RWPE1 (cell line): ENCODE measurements at regions not wholly inside any gene's neighbourhood (a gene's known extent, or its start where the extent isn't known, plus 50 kb on each side); places are given as distances from the start of the nearest gene placed in this dataset.

Experiments
- CTCF ChIA-PET: fragments of 350-600 bp; sonication (Branson Sonifier 250); formaldehyde crosslinking; extraction: SDS; loops from one replicate; lab custom pipeline; 2021; lab: Yijun Ruan, JAX
- POLR2A ChIA-PET: fragments of 400-600 bp; formaldehyde crosslinking; extraction: SDS; loops from one replicate; lab custom pipeline; 2020; ENCODE audit warnings: antibody characterized with exemption; ENCODE audit not compliant: low non-redundant PET; lab: Yijun Ruan, JAX
- DNase-seq: peaks from one replicate; pipeline ENCODE4 v3.0.0; 2012; ENCODE audit warnings: low spot score
- H3K27ac ChIP-seq: fragments of 450-650 bp; 2 replicates; pipeline ENCODE4 v1.5.1; 2017
- TF ChIP-seq, protein P1 (sequence below): fragments of 450-650 bp; conservative IDR thresholded peaks from 2 replicates; pipeline ENCODE4 v1.5.1; 2017; ENCODE audit warnings: low read depth, mild to moderate bottlenecking

DNA sequence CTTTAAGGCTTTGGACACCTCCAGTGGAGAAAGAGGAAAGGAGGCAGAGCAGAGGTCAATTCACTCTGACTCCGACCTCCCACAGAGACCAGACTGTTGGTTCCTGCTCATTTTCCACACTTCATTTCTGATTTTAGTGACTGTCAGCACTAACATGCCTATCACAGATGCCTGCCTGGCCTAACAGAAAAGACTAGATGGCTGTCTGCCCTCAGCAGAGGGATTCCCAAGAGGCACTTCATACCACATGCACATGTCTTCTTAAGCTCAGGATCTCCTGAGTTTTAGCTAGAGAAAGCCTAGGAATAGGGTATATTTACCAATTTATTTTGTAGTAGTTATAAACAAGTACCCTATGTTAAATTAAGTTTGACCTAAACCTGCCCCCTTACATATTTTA, 336.0 kb downstream of the ENC1 start:
- no peak for DNase-seq
- ChIA-PET CTCF (no interaction called here), POLR2A (no interaction called here)
- no peak overlapping the region for H3K27ac ChIP-seq
- TF ChIP-seq, protein P1, sequence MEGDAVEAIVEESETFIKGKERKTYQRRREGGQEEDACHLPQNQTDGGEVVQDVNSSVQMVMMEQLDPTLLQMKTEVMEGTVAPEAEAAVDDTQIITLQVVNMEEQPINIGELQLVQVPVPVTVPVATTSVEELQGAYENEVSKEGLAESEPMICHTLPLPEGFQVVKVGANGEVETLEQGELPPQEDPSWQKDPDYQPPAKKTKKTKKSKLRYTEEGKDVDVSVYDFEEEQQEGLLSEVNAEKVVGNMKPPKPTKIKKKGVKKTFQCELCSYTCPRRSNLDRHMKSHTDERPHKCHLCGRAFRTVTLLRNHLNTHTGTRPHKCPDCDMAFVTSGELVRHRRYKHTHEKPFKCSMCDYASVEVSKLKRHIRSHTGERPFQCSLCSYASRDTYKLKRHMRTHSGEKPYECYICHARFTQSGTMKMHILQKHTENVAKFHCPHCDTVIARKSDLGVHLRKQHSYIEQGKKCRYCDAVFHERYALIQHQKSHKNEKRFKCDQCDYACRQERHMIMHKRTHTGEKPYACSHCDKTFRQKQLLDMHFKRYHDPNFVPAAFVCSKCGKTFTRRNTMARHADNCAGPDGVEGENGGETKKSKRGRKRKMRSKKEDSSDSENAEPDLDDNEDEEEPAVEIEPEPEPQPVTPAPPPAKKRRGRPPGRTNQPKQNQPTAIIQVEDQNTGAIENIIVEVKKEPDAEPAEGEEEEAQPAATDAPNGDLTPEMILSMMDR: no peak

- ChIA-PET CTCF (interaction anchor here (0.7 kb wide), 2 partner anchors 10 to 338 kb away, joined by 3 read pairs; no protein-coding TSS in a partner anchor), POLR2A (no interaction called here)
- TF ChIP-seq, protein P1: no peak
- no peak overlapping the region for H3K27ac ChIP-seq
- DNase-seq: no peak
These were observed 336.9 kb downstream of the ENC1 start for GRCh38 chr5:74303578-74303977.

DNA sequence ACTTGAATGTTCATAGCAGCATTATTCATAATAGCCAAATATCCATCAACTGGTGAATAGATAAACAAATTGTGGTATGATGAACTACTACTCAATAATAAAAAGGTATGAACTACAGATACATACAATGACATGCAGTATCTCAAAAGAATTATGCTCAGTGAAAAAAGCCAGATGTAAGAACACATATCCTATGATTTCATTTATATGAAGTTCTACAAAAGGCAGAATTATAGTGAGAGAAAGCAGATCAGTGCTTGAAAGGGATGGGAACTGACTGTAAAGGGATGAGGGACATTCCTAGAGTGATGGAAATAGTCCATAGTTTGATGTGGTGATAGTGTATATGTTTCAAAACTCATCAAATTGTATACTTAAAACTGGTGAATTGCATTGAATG, 339.0 kb downstream of the ENC1 start:
- ChIA-PET POLR2A (no interaction called here), CTCF (no interaction called here)
- DNase-seq: no peak
- TF ChIP-seq, protein P1: no peak
- H3K27ac ChIP-seq: no peak overlapping the region

GRCh38 chr5:74300808-74301389, 339.6 kb downstream of the ENC1 start:
- ChIA-PET POLR2A (no interaction called here), CTCF (no interaction called here)
- DNase-seq: no peak
- no peak overlapping the region for H3K27ac ChIP-seq
- TF ChIP-seq, protein P1: no peak

DNA sequence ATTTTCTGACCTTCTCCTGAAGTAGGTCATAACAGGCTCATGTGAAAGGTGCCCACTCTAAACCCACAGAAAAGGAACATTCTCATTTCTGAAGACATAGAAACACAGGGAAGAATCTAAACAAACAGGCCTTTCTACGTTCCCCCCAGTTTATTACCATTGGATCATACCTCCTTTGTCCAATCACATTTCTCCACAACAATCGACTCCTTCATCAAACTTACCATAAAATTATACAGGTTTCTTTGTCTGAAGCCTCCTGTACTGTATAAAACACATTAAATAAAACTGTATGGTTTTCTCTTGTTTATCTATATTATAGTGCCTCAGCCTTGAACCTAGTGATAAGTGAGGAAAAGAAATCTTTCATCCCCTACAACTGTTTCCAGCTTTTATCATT, 340.7 kb downstream of the ENC1 start:
- TF ChIP-seq, protein P1: no peak
- ChIA-PET POLR2A (no interaction called here), CTCF (interaction anchor here (0.7 kb wide), 1 partner anchor 9 kb away, joined by 3 read pairs; no protein-coding TSS in a partner anchor)
- H3K27ac ChIP-seq: no peak overlapping the region
- DNase-seq: no peak

- ChIA-PET CTCF (interaction anchor here (0.6 to 1.5 kb wide), 4 partner anchors 9 to 383 kb away, joined by 3 read pairs; no protein-coding TSS in a partner anchor), POLR2A (no interaction called here)
- no peak for DNase-seq
- TF ChIP-seq, protein P1: no peak
- no peak overlapping the region for H3K27ac ChIP-seq
These were observed 343.7 kb downstream of the ENC1 start for GRCh38 chr5:74296685-74297408.
